ENCODE measurements at regions not wholly inside any gene's neighbourhood (a gene's known extent, or its start where the extent isn't known, plus 50 kb on each side); places are given as distances from the start of the nearest gene placed in this dataset.
A peak's percentile ranks its signal among the peaks of the same experiment; 100 is the strongest.

GRCh38 chr1:82223091-82223490 is 422.4 kb downstream of the ADGRL2 start:
- no peak for DNase-seq

DNA sequence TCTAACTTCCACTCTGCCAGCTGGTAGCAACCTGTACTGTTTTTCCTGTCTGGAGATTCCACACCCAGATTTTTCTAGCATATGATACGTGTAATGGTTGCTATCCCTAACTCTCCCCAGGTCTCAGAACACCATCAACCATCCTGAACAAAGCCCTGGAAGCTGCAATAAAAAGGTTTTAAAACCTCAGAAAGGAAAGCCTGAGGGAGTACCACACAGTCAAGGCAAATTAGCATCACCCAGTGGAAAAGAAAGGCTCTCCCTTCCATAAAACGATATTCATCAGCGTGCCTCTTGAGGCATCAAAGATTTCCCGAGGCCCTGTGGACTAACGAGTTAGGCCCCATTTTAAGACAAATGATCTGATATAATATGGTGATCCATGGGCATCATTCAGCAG is 421.0 kb downstream of the ADGRL2 start:
- DNase-seq: no peak

GRCh38 chr1:82220754-82221153 is 420.0 kb downstream of the ADGRL2 start:
- no peak for DNase-seq

GRCh38 chr1:82219841-82220240 is 419.1 kb downstream of the ADGRL2 start:
- no peak for DNase-seq

GRCh38 chr1:82218846-82219245 is 418.1 kb downstream of the ADGRL2 start:
- no peak for DNase-seq

DNA sequence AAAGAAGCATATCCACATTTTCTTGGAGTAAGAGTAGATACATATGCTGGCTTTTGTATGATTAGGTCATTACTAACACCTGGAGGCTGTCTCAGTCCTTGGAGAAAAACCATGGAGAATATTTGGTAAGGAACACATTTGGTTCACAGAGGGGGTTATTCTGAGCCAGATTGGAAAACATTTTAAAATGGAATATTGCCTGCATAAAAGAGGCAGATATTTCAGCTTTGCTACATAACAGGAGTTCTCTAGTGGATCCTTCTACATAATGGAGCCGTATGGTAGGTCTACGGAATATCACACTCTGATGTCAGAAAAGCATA is 415.1 kb downstream of the ADGRL2 start:
- peak in 1 of 3 experiments; percentile 15 for DNase-seq

DNA sequence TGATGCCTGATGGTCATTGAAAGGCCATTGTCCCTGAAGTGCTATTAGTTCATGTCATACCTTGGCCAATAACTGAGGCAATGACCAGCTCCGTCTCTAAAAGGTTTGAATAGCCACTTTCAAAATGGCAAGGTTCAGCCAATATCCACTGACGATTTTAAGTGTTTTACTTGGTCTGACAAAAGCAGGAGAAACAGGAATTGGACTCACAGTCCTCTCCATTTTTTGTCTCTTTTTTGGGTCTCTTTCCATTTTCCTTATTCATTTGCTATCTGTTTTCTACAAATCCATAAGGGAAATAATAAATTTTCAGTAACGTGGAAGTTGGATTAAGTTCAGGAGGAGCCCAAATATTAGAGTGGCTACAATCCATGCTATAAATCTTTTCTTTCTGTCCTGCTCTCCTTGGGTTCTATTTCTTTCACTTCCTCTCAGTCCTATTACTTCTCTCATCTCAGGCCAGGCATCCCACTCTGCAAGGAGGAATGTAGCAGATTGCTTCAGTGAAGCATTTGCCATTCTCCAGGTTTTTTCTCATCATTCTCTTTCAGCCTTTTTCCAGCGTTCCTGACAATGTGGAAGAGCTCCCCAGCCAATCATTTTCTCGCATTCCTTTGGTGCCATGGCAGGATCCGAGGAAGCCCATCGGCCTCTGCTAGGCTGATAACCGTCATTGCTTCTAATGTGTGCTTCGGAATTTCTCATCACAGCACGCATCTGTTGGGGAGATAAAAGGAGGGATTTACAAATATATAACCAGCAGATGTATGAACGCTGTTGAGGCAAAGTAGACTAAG is 414.5 kb downstream of the ADGRL2 start:
- DNase-seq: no peak

DNA sequence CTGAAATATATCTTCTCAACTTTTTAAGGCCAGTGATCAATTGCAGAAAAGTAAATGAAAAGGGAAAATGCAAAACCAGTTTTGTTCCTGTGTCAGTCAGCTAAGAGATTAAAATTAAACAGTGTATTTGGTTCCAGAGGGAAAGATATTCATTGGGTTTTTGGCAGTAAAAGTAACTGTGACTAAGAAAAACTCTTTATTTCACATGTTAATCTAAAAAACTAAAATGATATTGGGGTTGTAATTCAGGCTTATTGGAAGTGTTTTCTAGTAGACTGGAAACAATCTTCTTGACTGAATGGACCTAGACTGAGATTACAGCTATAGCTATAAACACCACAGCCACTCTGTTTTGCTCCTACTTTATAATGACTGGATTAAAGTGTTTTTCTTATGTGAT is 413.9 kb downstream of the ADGRL2 start:
- DNase-seq: no peak

DNA sequence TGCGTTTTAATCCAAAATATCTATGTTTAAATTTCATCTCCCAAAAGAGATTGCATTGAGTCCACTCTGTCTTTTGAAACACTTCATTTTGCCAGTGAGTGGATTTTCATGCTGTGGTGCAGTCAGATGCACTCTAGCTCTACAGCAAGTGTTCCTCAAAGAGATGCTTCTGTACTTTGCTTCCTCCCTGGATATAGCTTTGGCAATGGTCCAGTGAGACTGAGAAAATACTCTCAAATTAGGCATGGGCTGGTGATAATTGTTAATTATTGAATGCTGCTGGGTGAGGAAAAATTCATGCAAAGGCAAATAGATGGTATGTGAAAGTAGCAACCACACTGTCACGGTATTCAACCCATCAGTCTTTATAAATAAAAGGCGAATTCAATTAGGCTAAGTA is 396.9 kb downstream of the ADGRL2 start:
- peak in 1 of 3 experiments; percentile 47 for DNase-seq

DNA sequence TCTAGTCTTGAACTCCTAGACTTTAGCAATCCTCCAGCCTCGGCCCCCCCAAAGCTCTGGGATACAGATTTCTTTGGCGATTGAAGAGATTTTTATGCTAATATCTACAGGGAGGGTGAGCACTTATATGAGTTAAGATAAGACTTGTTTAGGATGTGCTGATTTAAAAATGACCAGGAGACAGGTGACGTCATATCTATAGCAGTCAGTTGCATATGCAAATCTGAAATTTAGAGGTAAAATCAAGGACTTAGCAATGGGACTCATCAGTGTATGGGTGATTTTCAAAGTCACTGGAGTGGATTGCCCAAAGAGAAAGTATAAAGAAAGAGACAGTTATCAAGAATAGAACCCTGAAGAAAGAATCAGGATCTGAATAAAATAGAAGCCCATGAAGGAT is 394.5 kb downstream of the ADGRL2 start:
- no peak for DNase-seq

- no peak for DNase-seq
These were observed 384.4 kb downstream of the ADGRL2 start for GRCh38 chr1:82185084-82185483.

- DNase-seq: no peak
These were observed 381.1 kb downstream of the ADGRL2 start for GRCh38 chr1:82181846-82182245.

- peak in 1 of 3 experiments; percentile 7 for DNase-seq
These were observed 378.4 kb downstream of the ADGRL2 start for GRCh38 chr1:82179131-82179530.

DNA sequence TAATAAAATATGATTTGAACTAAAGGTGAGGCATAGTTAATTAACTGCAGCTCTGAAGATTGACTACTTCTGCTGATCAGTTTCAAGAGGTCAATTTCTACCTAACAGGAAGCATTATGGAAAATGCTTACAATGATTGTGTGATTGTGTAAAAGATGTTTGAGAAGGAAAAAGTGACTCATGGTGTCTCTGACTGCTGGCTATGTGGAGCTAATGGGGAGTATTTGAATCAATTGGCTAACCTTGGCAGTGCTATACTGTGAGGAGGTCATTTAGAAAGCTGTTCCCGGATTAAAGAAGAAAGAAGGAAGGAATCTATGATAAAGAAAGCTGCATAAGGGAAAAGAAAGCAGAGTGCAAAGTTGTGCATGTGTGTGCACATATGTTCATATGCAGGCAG is 376.5 kb downstream of the ADGRL2 start:
- no peak for DNase-seq

- DNase-seq: no peak
These were observed 371.2 kb downstream of the ADGRL2 start for GRCh38 chr1:82171955-82172354.

- no peak for DNase-seq
These were observed 367.7 kb downstream of the ADGRL2 start for GRCh38 chr1:82168482-82168881.

- no peak for DNase-seq
These were observed 364.6 kb downstream of the ADGRL2 start for GRCh38 chr1:82165304-82165703.

- DNase-seq: peak in 2 of 3 experiments; percentile 57 to 72
These were observed 362.0 kb downstream of the ADGRL2 start for GRCh38 chr1:82162486-82163420.

GRCh38 chr1:82161700-82162141 is 361.0 kb downstream of the ADGRL2 start:
- DNase-seq: peak; percentile 56 to 82 (median 76)

DNA sequence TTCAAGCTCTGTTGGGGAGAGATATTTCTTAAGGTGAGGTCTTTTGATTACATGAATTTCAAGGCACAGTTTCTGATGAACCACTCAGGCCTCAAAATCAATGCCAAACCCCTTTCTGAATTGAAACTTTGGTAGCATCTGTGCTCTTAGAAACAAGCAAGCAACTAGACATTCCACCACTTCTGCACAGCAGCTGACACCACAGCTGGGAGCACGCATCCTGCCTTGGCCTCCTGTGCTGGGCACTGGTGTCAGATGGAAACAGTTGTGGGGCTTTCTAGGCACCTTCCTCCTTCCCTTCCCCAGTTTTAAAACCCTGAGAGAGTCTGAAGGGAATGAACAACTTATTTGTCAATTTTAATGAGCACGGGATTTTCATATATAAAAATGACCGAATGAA is 360.2 kb downstream of the ADGRL2 start:
- no peak for DNase-seq

DNA sequence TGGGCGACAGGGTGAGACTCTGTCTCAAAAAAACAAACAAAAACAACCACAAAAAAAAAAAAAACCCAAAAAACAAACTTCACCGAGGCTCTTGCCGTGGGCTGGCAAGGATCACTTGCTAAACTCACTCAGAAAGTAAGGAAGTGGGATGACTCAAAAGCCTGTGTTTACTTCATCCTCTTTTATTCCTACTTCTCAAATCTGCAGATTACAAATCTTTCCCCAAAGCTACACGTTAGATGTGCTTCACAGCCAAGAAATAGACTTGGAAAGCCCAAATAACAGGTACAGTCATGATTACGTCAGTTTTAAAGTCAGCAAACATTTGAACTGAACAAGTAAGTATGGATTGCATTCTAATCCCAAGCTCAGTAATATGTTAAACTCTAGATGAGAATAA is 359.3 kb downstream of the ADGRL2 start:
- DNase-seq: no peak

GRCh38 chr1:82158981-82159380 is 358.2 kb downstream of the ADGRL2 start:
- DNase-seq: no peak

GRCh38 chr1:82154219-82154970 is 353.7 kb downstream of the ADGRL2 start:
- no peak for DNase-seq
